SK-N-SH (cell line): ENCODE measurements at regions not wholly inside any gene's neighbourhood (a gene's known extent, or its start where the extent isn't known, plus 50 kb on each side); places are given as distances from the start of the nearest gene placed in this dataset.

Experiments used
- CTCF ChIP-seq: fragments of 200-600 bp; sonication (generic); IDR thresholded peaks from 2 replicates; pipeline ENCODE4 v1.6.1; 2017; ENCODE audit warnings: antibody characterized with exemption, mild to moderate bottlenecking, moderate library complexity
- ELF1 ChIP-seq: IDR thresholded peaks from 2 replicates; pipeline ENCODE4 v1.4.0; 2012
- EP300 ChIP-seq, 2 experiments: IDR thresholded peaks; 2 replicates each; pipeline versions ENCODE4 v1.4.0 to v1.6.1; 2012; ENCODE audit warnings: borderline replicate concordance in 1 of 2, low read depth in 1 of 2, low read length in 1 of 2
- EZH2phosphoT487 ChIP-seq: fragments of 200-600 bp; sonication (generic); IDR thresholded peaks from 2 replicates; pipeline ENCODE4 v1.6.1; 2017; ENCODE audit warnings: low read depth, mixed run types, mild to moderate bottlenecking, antibody characterized with exemption, moderate library complexity, borderline replicate concordance
- MAX ChIP-seq: IDR thresholded peaks from 2 replicates; pipeline ENCODE4 v1.4.0; 2012; ENCODE audit warnings: low read depth
- POLR2AphosphoS5 ChIP-seq: IDR thresholded peaks from 2 replicates; pipeline ENCODE4 v1.6.1; 2012; ENCODE audit warnings: low read depth, low read length
- RAD21 ChIP-seq: IDR thresholded peaks from 2 replicates; pipeline ENCODE4 v1.6.1; 2012; ENCODE audit warnings: mild to moderate bottlenecking, low read length
- REST ChIP-seq: IDR thresholded peaks from 2 replicates; pipeline ENCODE4 v1.6.1; 2012; ENCODE audit warnings: mild to moderate bottlenecking, low read depth, low read length, moderate library complexity
- TAF1 ChIP-seq: IDR thresholded peaks from 2 replicates; pipeline ENCODE4 v1.6.1; 2012; ENCODE audit warnings: low read depth, mild to moderate bottlenecking, low read length, moderate library complexity, borderline replicate concordance
- TCF12 ChIP-seq: IDR thresholded peaks from 2 replicates; pipeline ENCODE4 v1.4.0; 2012
- TEAD4 ChIP-seq: IDR thresholded peaks from 2 replicates; pipeline ENCODE4 v1.4.0; 2012; ENCODE audit warnings: mild to moderate bottlenecking, borderline replicate concordance; ENCODE audit not compliant: insufficient read depth
- USF2 ChIP-seq: fragments of 150-350 bp; IDR thresholded peaks from 2 replicates; pipeline ENCODE4 v1.6.1; 2017; ENCODE audit warnings: antibody characterized with exemption, low read length, low read depth, borderline replicate concordance
- YY1 ChIP-seq: IDR thresholded peaks from 2 replicates; pipeline ENCODE4 v1.4.0; 2012; ENCODE audit warnings: low read depth, mild to moderate bottlenecking

GRCh38 chr6:165835410-165835851 is 172.4 kb upstream of the PDE10A start:
- TF ChIP-seq REST = no peak
- TF ChIP-seq CTCF = no peak
- TF ChIP-seq USF2 = no peak
- no peak for TF ChIP-seq POLR2AphosphoS5
- TF ChIP-seq TEAD4 = no peak
- no peak for TF ChIP-seq ELF1
- TF ChIP-seq EP300 (IDR thresholded peaks at IDR 0.05; ENCODE audit: borderline replicate concordance in 1 of 2, low read depth in 1 of 2, low read length in 1 of 2) = no peak
- TF ChIP-seq TAF1 = no peak
- TF ChIP-seq MAX = no peak
- no peak for TF ChIP-seq TCF12
- TF ChIP-seq RAD21 = no peak
- TF ChIP-seq YY1 = no peak
- no peak for TF ChIP-seq EZH2phosphoT487
